H7 (cell line): ENCODE measurements at regions not wholly inside any gene's neighbourhood (a gene's known extent, or its start where the extent isn't known, plus 50 kb on each side); places are given as distances from the start of the nearest gene placed in this dataset.

Experiments
- DNase-seq: peaks from one replicate; pipeline ENCODE4 v3.0.0; 2012
- H3K27me3 ChIP-seq: 2 replicates; pipeline ENCODE4 v1.6.0; 2011; ENCODE audit warnings: mild to moderate bottlenecking, low read length; ENCODE audit not compliant: control insufficient read depth, insufficient read depth
- H3K36me3 ChIP-seq: replicated peaks from 2 replicates; pipeline ENCODE4 v1.5.1; 2011; ENCODE audit warnings: low read length; ENCODE audit not compliant: control insufficient read depth, insufficient read depth
- H3K4me3 ChIP-seq: 2 replicates; pipeline ENCODE4 v1.5.1; 2011; ENCODE audit warnings: low read depth, mild to moderate bottlenecking, control low read depth, low read length, moderate library complexity; ENCODE audit not compliant: insufficient read depth

- H3K4me3 ChIP-seq, result no peak overlapping the region
- no peaks in the 10 kb centered on the region for H3K36me3 ChIP-seq
- DNase-seq, result no peak
- no peaks in the 10 kb centered on the region for H3K27me3 ChIP-seq
Observed at GRCh38 chr2:168354499-168354898, 101.6 kb upstream of the CERS6 start.

- H3K27me3 ChIP-seq, result no peaks in the 10 kb centered on the region
- DNase-seq, result no peak
- H3K4me3 ChIP-seq, result no peak overlapping the region
- H3K36me3 ChIP-seq, result no peaks in the 10 kb centered on the region
Observed at GRCh38 chr2:168355121-168355520, 101.0 kb upstream of the CERS6 start.

GRCh38 chr2:168355779-168356476, 100.1 kb upstream of the CERS6 start:
- Histone ChIP-seq H3K36me3 (no peaks in the 10 kb centered on the region), H3K27me3 (no peaks in the 10 kb centered on the region), H3K4me3 (no peak overlapping the region)
- DNase-seq, result no peak

GRCh38 chr2:168356477-168356835, 99.6 kb upstream of the CERS6 start:
- DNase-seq, result no peak
- no peaks in the 10 kb centered on the region for H3K36me3 ChIP-seq
- no peaks in the 10 kb centered on the region for H3K27me3 ChIP-seq
- H3K4me3 ChIP-seq, result no peak overlapping the region

- no peak for DNase-seq
- Histone ChIP-seq H3K36me3 (no peaks in the 10 kb centered on the region), H3K4me3 (no peak overlapping the region), H3K27me3 (no peaks in the 10 kb centered on the region)
Observed at GRCh38 chr2:168357797-168358472, 98.1 kb upstream of the CERS6 start.

- H3K4me3 ChIP-seq, result no peak overlapping the region
- no peak for DNase-seq
Observed at GRCh38 chr2:168359082-168359481, 97.0 kb upstream of the CERS6 start.

GRCh38 chr2:168363347-168364092, 92.6 kb upstream of the CERS6 start:
- Histone ChIP-seq H3K27me3 (no peaks in the 10 kb centered on the region), H3K4me3 (no peak overlapping the region), H3K36me3 (no peaks in the 10 kb centered on the region)
- no peak for DNase-seq

More at GRCh38 chr2:168359082-168359481, 97.0 kb upstream of the CERS6 start:
- Histone ChIP-seq H3K27me3 (no peaks in the 10 kb centered on the region), H3K36me3 (no peaks in the 10 kb centered on the region)

- Histone ChIP-seq H3K36me3 (no peaks in the 10 kb centered on the region), H3K4me3 (no peak overlapping the region), H3K27me3 (no peaks in the 10 kb centered on the region)
- no peak for DNase-seq
Observed at GRCh38 chr2:168365094-168365621, 90.9 kb upstream of the CERS6 start.

- Histone ChIP-seq H3K4me3 (no peak overlapping the region), H3K36me3 (no peaks in the 10 kb centered on the region), H3K27me3 (no peaks in the 10 kb centered on the region)
- no peak for DNase-seq
Observed at GRCh38 chr2:168369031-168369430, 87.0 kb upstream of the CERS6 start.

- no peak for DNase-seq
- Histone ChIP-seq H3K27me3 (no peaks in the 10 kb centered on the region), H3K4me3 (no peak overlapping the region), H3K36me3 (no peaks in the 10 kb centered on the region)
Observed at GRCh38 chr2:168371273-168372019, 84.6 kb upstream of the CERS6 start.

- Histone ChIP-seq H3K27me3 (no peaks in the 10 kb centered on the region), H3K36me3 (no peaks in the 10 kb centered on the region), H3K4me3 (no peak overlapping the region)
- DNase-seq, result no peak
Observed at GRCh38 chr2:168373468-168373867, 82.6 kb upstream of the CERS6 start.

GRCh38 chr2:168375195-168375798, 80.8 kb upstream of the CERS6 start:
- DNase-seq, result no peak
- H3K4me3 ChIP-seq, result no peak overlapping the region
- no peaks in the 10 kb centered on the region for H3K27me3 ChIP-seq
- no peaks in the 10 kb centered on the region for H3K36me3 ChIP-seq

- no peak overlapping the region for H3K4me3 ChIP-seq
- no peaks in the 10 kb centered on the region for H3K36me3 ChIP-seq
- no peak for DNase-seq
- no peaks in the 10 kb centered on the region for H3K27me3 ChIP-seq
Observed at GRCh38 chr2:168378960-168379669, 77.0 kb upstream of the CERS6 start.
